GM12891 (cell line): ENCODE measurements at regions not wholly inside any gene's neighbourhood (a gene's known extent, or its start where the extent isn't known, plus 50 kb on each side); places are given as distances from the start of the nearest gene placed in this dataset.

Experiments used
- PAX5 ChIP-seq: IDR thresholded peaks from 2 replicates; pipeline ENCODE4 v1.6.1; 2011; ENCODE audit warnings: low read length, moderate library complexity, mild to moderate bottlenecking; ENCODE audit not compliant: insufficient read depth, severe bottlenecking
- POLR2A ChIP-seq: IDR thresholded peaks from 2 replicates; pipeline ENCODE4 v1.6.1; 2011; ENCODE audit warnings: low read depth, low read length, control low read depth
- POLR2AphosphoS5 ChIP-seq: IDR thresholded peaks from 2 replicates; pipeline ENCODE4 v1.6.1; 2011; ENCODE audit warnings: low read depth, low read length, control low read depth
- POU2F2 ChIP-seq: IDR thresholded peaks from 2 replicates; pipeline ENCODE4 v1.6.1; 2011; ENCODE audit warnings: low read depth, mild to moderate bottlenecking, control low read depth, low read length, moderate library complexity
- TAF1 ChIP-seq: IDR thresholded peaks from 2 replicates; pipeline ENCODE4 v1.6.1; 2011; ENCODE audit warnings: low read depth, low read length, control low read depth

GRCh38 chr15:98548139-98548971 is 100.0 kb upstream of the IGF1R start:
- TF ChIP-seq POLR2A (no peak), POU2F2 (no peak), POLR2AphosphoS5 (no peak), TAF1 (no peak), PAX5 (no peak)
